ENCODE measurements at regions not wholly inside any gene's neighbourhood (a gene's known extent, or its start where the extent isn't known, plus 50 kb on each side); places are given as distances from the start of the nearest gene placed in this dataset.

DNA sequence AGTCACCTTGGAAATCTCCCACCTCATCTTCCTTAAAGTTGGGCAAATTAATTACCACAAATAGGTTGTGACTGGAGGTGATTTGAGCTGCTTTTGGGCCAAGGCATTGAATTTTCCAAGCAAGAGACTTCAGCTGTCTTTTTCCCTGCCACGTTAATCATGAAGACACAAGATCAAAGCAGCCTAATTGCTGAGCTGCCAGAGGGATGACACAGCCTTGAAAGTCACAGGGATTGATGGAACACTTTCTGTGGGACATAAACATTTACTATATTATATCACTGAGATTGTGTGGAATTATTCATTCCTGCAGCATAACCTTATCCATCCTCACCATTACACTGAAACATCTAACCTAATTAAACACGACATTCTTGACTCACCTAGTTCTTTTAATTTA is 172.2 kb downstream of the FAM170A start:
- Histone ChIP-seq H3K4me1 (ENCODE audit: control insufficient read depth, insufficient read depth, low read length) (no peaks in the 10 kb centered on the region), H2BK20ac (ENCODE audit: low read depth, low read length) (no peak overlapping the region), H3K27me3 (ENCODE audit: control insufficient read depth, insufficient read depth, low read length) (no peaks in the 10 kb centered on the region), H4K8ac (ENCODE audit: low read depth in 2 of 2, low read length in 2 of 2) (no peak overlapping the region), H2BK5ac (ENCODE audit: low read depth, low read length, poor library complexity, severe bottlenecking) (no peak overlapping the region), H3K79me1 (ENCODE audit: low read depth in 1 of 2, low read length in 2 of 2) (no peaks in the 10 kb centered on the region), H4K91ac (ENCODE audit: insufficient read depth, low read depth, low read length) (no peak overlapping the region), H4K5ac (ENCODE audit: low read depth, low read length) (no peak overlapping the region), H3K9me3 (ENCODE audit: control insufficient read depth, insufficient read depth, low read length) (no peaks in the 10 kb centered on the region), H3K4me3 (ENCODE audit: insufficient read depth, low read depth, low read length) (no peak overlapping the region), H3K9ac (ENCODE audit: low read depth, low read length) (no peak overlapping the region), H3K14ac (replicated peaks; ENCODE audit: low read depth, low read length) (no peak overlapping the region), H3K56ac (ENCODE audit: extremely low read depth, insufficient read depth, low read length) (no peak overlapping the region), H3K9me1 (ENCODE audit: insufficient read depth, low read length) (no peaks in the 10 kb centered on the region), H2BK120ac (ENCODE audit: low read depth, low read length) (no peak overlapping the region), H3K36me3 (ENCODE audit: control insufficient read depth, insufficient read depth, low read length) (no peaks in the 10 kb centered on the region), H3K4ac (ENCODE audit: low read depth, low read length) (no peak overlapping the region), H2AFZ (replicated peaks; ENCODE audit: low read length, poor library complexity) (no peak overlapping the region), H3K23ac (ENCODE audit: low read depth, low read length) (no peak overlapping the region), H2AK5ac (ENCODE audit: low read depth, low read length) (no peak overlapping the region), H2BK15ac (ENCODE audit: low read depth, low read length) (no peak overlapping the region), H3K4me2 (ENCODE audit: low read depth, low read length) (no peak overlapping the region), H3K18ac (ENCODE audit: low read depth, low read length) (no peak overlapping the region), H4K20me1 (ENCODE audit: insufficient read depth, low read length) (no peaks in the 10 kb centered on the region), H2AK9ac (replicated peaks; ENCODE audit: low read depth, low read length, poor library complexity) (no peak overlapping the region), H3K27ac (ENCODE audit: insufficient read depth, low read length) (no peak overlapping the region)
- intact Hi-C loops (cut with micrococcal nuclease): no loop called here
- no TSS peak for BruUV-seq (replicated peaks)
- dilution Hi-C loops (cut with HindIII; ENCODE audit: low sequenced_read_pairs, unreplicated experiment): no loop called here
- no CpG with 5 or more reads among the region's 2 CpGs for WGBS, 2 experiments (ENCODE audit: extremely low coverage in 2 of 2, insufficient read length in 1 of 2)
- TF ChIP-seq MXI1 (IDR thresholded peaks at IDR 0.05; ENCODE audit: borderline replicate concordance, low read depth, low read length): no peak
- TF ChIP-seq POLR2A (IDR thresholded peaks at IDR 0.05; ENCODE audit: low read depth, low read length): no peak
- TF ChIP-seq FOS (IDR thresholded peaks at IDR 0.05; ENCODE audit: low read depth, low read length): no peak
- no peak for TF ChIP-seq RFX5 (IDR thresholded peaks at IDR 0.05; ENCODE audit: low read depth, low read length)
- TF ChIP-seq NFE2L2 (IDR thresholded peaks at IDR 0.05; ENCODE audit: low read depth, low read length): no peak
- no peak for TF ChIP-seq BHLHE40 (IDR thresholded peaks at IDR 0.05; ENCODE audit: low read depth, low read length)
- TF ChIP-seq, protein P1, sequence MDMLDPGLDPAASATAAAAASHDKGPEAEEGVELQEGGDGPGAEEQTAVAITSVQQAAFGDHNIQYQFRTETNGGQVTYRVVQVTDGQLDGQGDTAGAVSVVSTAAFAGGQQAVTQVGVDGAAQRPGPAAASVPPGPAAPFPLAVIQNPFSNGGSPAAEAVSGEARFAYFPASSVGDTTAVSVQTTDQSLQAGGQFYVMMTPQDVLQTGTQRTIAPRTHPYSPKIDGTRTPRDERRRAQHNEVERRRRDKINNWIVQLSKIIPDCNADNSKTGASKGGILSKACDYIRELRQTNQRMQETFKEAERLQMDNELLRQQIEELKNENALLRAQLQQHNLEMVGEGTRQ (IDR thresholded peaks at IDR 0.05; ENCODE audit: low read depth, low read length): no peak
- TF ChIP-seq, protein P2, sequence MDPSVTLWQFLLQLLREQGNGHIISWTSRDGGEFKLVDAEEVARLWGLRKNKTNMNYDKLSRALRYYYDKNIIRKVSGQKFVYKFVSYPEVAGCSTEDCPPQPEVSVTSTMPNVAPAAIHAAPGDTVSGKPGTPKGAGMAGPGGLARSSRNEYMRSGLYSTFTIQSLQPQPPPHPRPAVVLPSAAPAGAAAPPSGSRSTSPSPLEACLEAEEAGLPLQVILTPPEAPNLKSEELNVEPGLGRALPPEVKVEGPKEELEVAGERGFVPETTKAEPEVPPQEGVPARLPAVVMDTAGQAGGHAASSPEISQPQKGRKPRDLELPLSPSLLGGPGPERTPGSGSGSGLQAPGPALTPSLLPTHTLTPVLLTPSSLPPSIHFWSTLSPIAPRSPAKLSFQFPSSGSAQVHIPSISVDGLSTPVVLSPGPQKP (IDR thresholded peaks at IDR 0.05; ENCODE audit: borderline replicate concordance, low read depth, low read length): no peak
- no peak for TF ChIP-seq CHD1 (IDR thresholded peaks at IDR 0.05; ENCODE audit: low read depth, low read length)
- TF ChIP-seq CEBPB (IDR thresholded peaks at IDR 0.05; ENCODE audit: low read depth, low read length): no peak
- no peak for TF ChIP-seq MAZ (IDR thresholded peaks at IDR 0.05; ENCODE audit: borderline replicate concordance, low read depth, low read length)
- DNase-seq (no peak), ATAC-seq (ENCODE audit: low read depth) (no peak)
- in situ Hi-C loops (cut with MboI; ENCODE audit: low sequenced_read_pairs): no loop called here
- ChIA-PET CTCF (no interaction called here), POLR2A (ENCODE audit: unreplicated experiment) (no interaction called here)
